Psoas muscle (tissue), 7 donors: ENCODE measurements at regions not wholly inside any gene's neighbourhood (a gene's known extent, or its start where the extent isn't known, plus 50 kb on each side); places are given as distances from the start of the nearest gene placed in this dataset.

Experiments
- ATAC-seq, 4 donors: fragments of 200-7000 bp; cut with Tn5 transposase; one replicate each; pipeline ENCODE4 v1.9.1; 2020; ENCODE audit warnings: moderate library complexity in 3 of 4, mild to moderate bottlenecking in 2 of 4
- DNase-seq, 2 donors: peaks; one replicate each; pipeline ENCODE4 v3.0.0-alpha.2; 2020
- H3K27ac ChIP-seq: fragments of 200-600 bp; one replicate; pipeline ENCODE4 v1.8.0; 2022
- H3K27me3 ChIP-seq, 3 donors: fragments of 200-600 bp in 1 of 3; one replicate each; pipeline versions ENCODE4 v1.6.1 to v1.8.0; 2013 to 2022; ENCODE audit warnings: low read length in 2 of 3, mild to moderate bottlenecking in 2 of 3, moderate library complexity in 1 of 3; ENCODE audit not compliant: insufficient read depth in 3 of 3
- H3K36me3 ChIP-seq, 2 donors: fragments of 200-600 bp in 1 of 2; one replicate each; pipeline versions ENCODE4 v1.6.1 to v1.8.0; 2013 to 2022; ENCODE audit warnings: low read depth in 1 of 2, mild to moderate bottlenecking in 1 of 2, moderate library complexity in 1 of 2; ENCODE audit not compliant: insufficient read depth in 1 of 2
- H3K4me1 ChIP-seq: fragments of 200-600 bp; one replicate; pipeline ENCODE4 v1.8.0; 2022
- H3K4me3 ChIP-seq: fragments of 200-600 bp; one replicate; pipeline ENCODE4 v1.8.0; 2022; ENCODE audit warnings: mild to moderate bottlenecking
- H3K9me3 ChIP-seq: fragments of 200-600 bp; one replicate; pipeline ENCODE4 v1.8.0; 2022
- WGBS, 3 donors: extraction: QIAGEN DNeasy Blood & Tissue Kit; methylation state at CpG; one replicate each; pipeline versions ENCODE4 v1.1.6 to v1.1.7; 2013; 5-methylcytosine and 5-hydroxymethylcytosine counted together
- intact Hi-C, 2 donors: fragments of 100-400 bp; cut with DNase I; formaldehyde crosslinking; loops; one replicate each; pipeline versions ENCODE4 v1.11.0 to v1.14.2; 2022
- TF ChIP-seq, protein P1 (sequence below): fragments of 200-600 bp; IDR thresholded peaks from one replicate; pipeline ENCODE4 v1.8.0; 2022; ENCODE audit warnings: antibody characterized with exemption
- donor health status: healthy with polysubstance abuse.
- donor health status: DM: no; HTN: no; CAD: no; lungs with moderate emphysema.
- donor health status: Bipolar disorder and iron deficiency.
- donor health status: healthy.
- donor health status: DM: yes; HTN: yes; CAD: no.
- donor health status: DM: no; HTN: no; CAD: no.
- donor health status: DM: yes; HTN: yes; CAD: no.

GRCh38 chr10:43960981-43961380 lies 312.3 kb upstream of the ZNF32 start:
- Histone ChIP-seq H3K36me3 (no peaks in the 10 kb centered on the region), H3K4me3 (no peak overlapping the region), H3K27ac (peak overlapping the region; percentile 27), H3K4me1 (peaks cover 9% of the 10 kb centered on the region), H3K9me3 (no peaks in the 10 kb centered on the region), H3K27me3 (no peaks in the 10 kb centered on the region)
- TF ChIP-seq, protein P1, sequence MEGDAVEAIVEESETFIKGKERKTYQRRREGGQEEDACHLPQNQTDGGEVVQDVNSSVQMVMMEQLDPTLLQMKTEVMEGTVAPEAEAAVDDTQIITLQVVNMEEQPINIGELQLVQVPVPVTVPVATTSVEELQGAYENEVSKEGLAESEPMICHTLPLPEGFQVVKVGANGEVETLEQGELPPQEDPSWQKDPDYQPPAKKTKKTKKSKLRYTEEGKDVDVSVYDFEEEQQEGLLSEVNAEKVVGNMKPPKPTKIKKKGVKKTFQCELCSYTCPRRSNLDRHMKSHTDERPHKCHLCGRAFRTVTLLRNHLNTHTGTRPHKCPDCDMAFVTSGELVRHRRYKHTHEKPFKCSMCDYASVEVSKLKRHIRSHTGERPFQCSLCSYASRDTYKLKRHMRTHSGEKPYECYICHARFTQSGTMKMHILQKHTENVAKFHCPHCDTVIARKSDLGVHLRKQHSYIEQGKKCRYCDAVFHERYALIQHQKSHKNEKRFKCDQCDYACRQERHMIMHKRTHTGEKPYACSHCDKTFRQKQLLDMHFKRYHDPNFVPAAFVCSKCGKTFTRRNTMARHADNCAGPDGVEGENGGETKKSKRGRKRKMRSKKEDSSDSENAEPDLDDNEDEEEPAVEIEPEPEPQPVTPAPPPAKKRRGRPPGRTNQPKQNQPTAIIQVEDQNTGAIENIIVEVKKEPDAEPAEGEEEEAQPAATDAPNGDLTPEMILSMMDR, result no peak
- 61 to 70% (median 69%) methylated on average over 4 of the region's 4 CpGs for WGBS, 3 donors
- no peak for DNase-seq
- no peak for ATAC-seq
- intact Hi-C loops, result no loop called here

DNA sequence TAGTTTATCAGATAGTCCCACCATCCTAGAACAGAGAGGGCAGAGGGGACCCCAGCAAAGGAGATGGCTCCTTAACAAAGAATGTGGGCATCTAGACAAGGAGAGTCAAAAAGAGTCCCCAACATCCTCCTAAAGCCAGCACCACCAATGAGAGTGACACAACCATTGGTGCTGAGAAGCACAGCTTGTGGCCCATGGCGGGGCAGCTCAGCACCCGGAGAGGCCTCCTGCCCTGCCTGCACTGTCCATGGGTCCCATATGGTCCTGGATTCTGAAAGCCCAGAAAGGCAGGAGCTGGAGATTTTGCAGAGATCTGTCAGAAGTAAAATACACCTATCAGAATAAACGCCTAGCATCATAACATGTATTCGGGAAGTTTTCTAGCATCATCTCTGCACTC lies 311.8 kb upstream of the ZNF32 start:
- TF ChIP-seq, protein P1, result no peak
- WGBS, 3 donors, result 91 to 97% (median 92%) methylated on average over 4 of the region's 4 CpGs
- Histone ChIP-seq H3K9me3 (no peaks in the 10 kb centered on the region), H3K27me3 (no peaks in the 10 kb centered on the region), H3K4me1 (peaks cover 9% of the 10 kb centered on the region), H3K36me3 (no peaks in the 10 kb centered on the region), H3K27ac (peak overlapping the region; percentile 27), H3K4me3 (no peak overlapping the region)
- ATAC-seq, result no peak
- DNase-seq, result no peak
- intact Hi-C loops, result no loop called here

DNA sequence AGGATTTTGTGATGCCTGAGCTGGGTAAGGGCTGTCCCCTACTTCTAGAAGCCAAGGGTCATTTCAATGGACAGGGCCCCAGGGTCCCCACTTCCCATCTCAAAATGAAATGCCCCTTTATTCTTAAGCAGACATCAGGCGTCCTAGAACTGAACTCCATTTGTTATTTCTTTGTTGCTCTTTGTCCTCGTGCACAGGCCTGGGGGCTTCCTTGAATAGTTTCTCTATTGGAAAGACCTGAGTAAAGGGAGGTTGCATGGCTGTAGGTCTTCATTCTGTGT lies 311.4 kb upstream of the ZNF32 start:
- intact Hi-C loops, result no loop called here
- Histone ChIP-seq H3K27me3 (no peaks in the 10 kb centered on the region), H3K9me3 (no peaks in the 10 kb centered on the region), H3K4me1 (peaks cover 9% of the 10 kb centered on the region), H3K27ac (no peak overlapping the region), H3K36me3 (no peaks in the 10 kb centered on the region), H3K4me3 (no peak overlapping the region)
- no peak for ATAC-seq
- 81 to 90% (median 86%) methylated on average over 2 of the region's 2 CpGs for WGBS, 3 donors
- no peak for DNase-seq
- TF ChIP-seq, protein P1, result no peak

- WGBS, 3 donors, result 44 to 65% (median 53%) methylated on average over 11 of the region's 11 CpGs
- ATAC-seq, result no peak
These were observed 310.9 kb upstream of the ZNF32 start for GRCh38 chr10:43959364-43960134.

More at GRCh38 chr10:43959364-43960134, 310.9 kb upstream of the ZNF32 start:
- TF ChIP-seq, protein P1, result no peak
- peaks cover 7% of the 10 kb centered on the region for H3K4me1 ChIP-seq
- no peaks in the 10 kb centered on the region for H3K36me3 ChIP-seq
- no peaks in the 10 kb centered on the region for H3K9me3 ChIP-seq
- intact Hi-C loops, result no loop called here
- DNase-seq, result no peak
- no peaks in the 10 kb centered on the region for H3K27me3 ChIP-seq
- no peak overlapping the region for H3K4me3 ChIP-seq
- H3K27ac ChIP-seq, result no peak overlapping the region
